IMR-90 (cell line): ENCODE measurements at regions not wholly inside any gene's neighbourhood (a gene's known extent, or its start where the extent isn't known, plus 50 kb on each side); places are given as distances from the start of the nearest gene placed in this dataset.
"Not testable (repeated sequence)": the region's sequence is repeated elsewhere in the genome, so short reads cannot be mapped to it uniquely, and the experiment has no call there.

Experiments used
- ATAC-seq: fragments of 200-7000 bp; cut with Tn5 transposase; 2 replicates; pipeline ENCODE4 v1.9.1; 2020; ENCODE audit warnings: low read depth, mild to moderate bottlenecking, moderate library complexity
- BruUV-seq: library from RNA; stranded (reverse); fragments of 400-500 nt; replicated peaks from 2 replicates; lab custom pipeline; 2021; lab: Mats Ljungman, UMichigan
- CTCF ChIA-PET: fragments of 300-600 bp; formaldehyde crosslinking; extraction: SDS; loops from one replicate; lab custom pipeline; 2021; ENCODE audit warnings: antibody characterized with exemption; lab: Yijun Ruan, JAX
- POLR2A ChIA-PET: fragments of 300-600 bp; sonication (Branson Sonifier 250); formaldehyde crosslinking; loops from one replicate; lab custom pipeline; 2022; ENCODE audit warnings: antibody characterized with exemption; ENCODE audit not compliant: unreplicated experiment; lab: Charles Lee
- DNase-seq: peaks from one replicate; pipeline ENCODE4 v3.0.0; 2013
- H2AFZ ChIP-seq: replicated peaks from 2 replicates; pipeline ENCODE3; 2013; ENCODE audit warnings: low read length, mild to moderate bottlenecking; ENCODE audit not compliant: poor library complexity
- H2AK5ac ChIP-seq: 2 replicates; pipeline ENCODE4 v1.6.1; 2013; ENCODE audit warnings: low read depth, low read length, inconsistent platforms
- H2AK9ac ChIP-seq: replicated peaks from 2 replicates; pipeline ENCODE3; 2013; ENCODE audit warnings: mild to moderate bottlenecking, low read depth, low read length, moderate library complexity; ENCODE audit not compliant: poor library complexity
- H2BK120ac ChIP-seq: 2 replicates; pipeline ENCODE4 v1.6.1; 2013; ENCODE audit warnings: low read depth, low read length, inconsistent platforms
- H2BK15ac ChIP-seq: 3 replicates; pipeline ENCODE4 v1.6.1; 2013; ENCODE audit warnings: low read depth, low read length, inconsistent platforms
- H2BK20ac ChIP-seq: 2 replicates; pipeline ENCODE4 v1.6.1; 2013; ENCODE audit warnings: low read depth, mild to moderate bottlenecking, inconsistent platforms, low read length, moderate library complexity
- H2BK5ac ChIP-seq: 2 replicates; pipeline ENCODE4 v1.6.1; 2013; ENCODE audit warnings: mild to moderate bottlenecking, low read depth, low read length, inconsistent platforms; ENCODE audit not compliant: poor library complexity, severe bottlenecking
- H3K14ac ChIP-seq: replicated peaks from 2 replicates; pipeline ENCODE4 v1.6.1; 2013; ENCODE audit warnings: low read depth, low read length, inconsistent platforms
- H3K18ac ChIP-seq: 2 replicates; pipeline ENCODE4 v1.6.1; 2013; ENCODE audit warnings: low read depth, low read length, control low read depth
- H3K23ac ChIP-seq: 2 replicates; pipeline ENCODE4 v1.6.1; 2013; ENCODE audit warnings: low read depth, low read length, inconsistent platforms
- H3K27ac ChIP-seq: 2 replicates; pipeline ENCODE4 v1.5.1; 2013; ENCODE audit warnings: mild to moderate bottlenecking, control low read depth, low read length; ENCODE audit not compliant: insufficient read depth
- H3K27me3 ChIP-seq: 2 replicates; pipeline ENCODE4 v1.6.1; 2013; ENCODE audit warnings: low read length; ENCODE audit not compliant: control insufficient read depth, insufficient read depth
- H3K36me3 ChIP-seq: 2 replicates; pipeline ENCODE4 v1.6.1; 2013; ENCODE audit warnings: low read length, mixed read lengths; ENCODE audit not compliant: control insufficient read depth, insufficient read depth
- H3K4ac ChIP-seq: 2 replicates; pipeline ENCODE4 v1.6.1; 2013; ENCODE audit warnings: low read depth, low read length, inconsistent platforms
- H3K4me1 ChIP-seq: 2 replicates; pipeline ENCODE4 v1.6.1; 2013; ENCODE audit warnings: low read length, mixed read lengths; ENCODE audit not compliant: control insufficient read depth, insufficient read depth
- H3K4me2 ChIP-seq: 2 replicates; pipeline ENCODE4 v1.6.1; 2013; ENCODE audit warnings: low read depth, mild to moderate bottlenecking, control low read depth, low read length, moderate library complexity
- H3K4me3 ChIP-seq: 2 replicates; pipeline ENCODE4 v1.5.1; 2013; ENCODE audit warnings: low read depth, mild to moderate bottlenecking, control low read depth, low read length, moderate library complexity; ENCODE audit not compliant: insufficient read depth
- H3K56ac ChIP-seq: 2 replicates; pipeline ENCODE4 v1.6.1; 2013; ENCODE audit warnings: low read length, inconsistent platforms; ENCODE audit not compliant: insufficient read depth; ENCODE audit errors: extremely low read depth
- H3K79me1 ChIP-seq, 2 experiments: 2 replicates each; pipeline ENCODE4 v1.6.1; 2013; ENCODE audit warnings: low read length in 2 of 2, inconsistent platforms in 1 of 2, low read depth in 1 of 2
- H3K9ac ChIP-seq: 2 replicates; pipeline ENCODE4 v1.6.1; 2013; ENCODE audit warnings: low read depth, low read length, control low read depth
- H3K9me1 ChIP-seq: 2 replicates; pipeline ENCODE4 v1.6.1; 2013; ENCODE audit warnings: low read length, inconsistent platforms; ENCODE audit not compliant: insufficient read depth
- H3K9me3 ChIP-seq: 2 replicates; pipeline ENCODE4 v1.6.1; 2013; ENCODE audit warnings: low read length; ENCODE audit not compliant: control insufficient read depth, insufficient read depth
- H4K20me1 ChIP-seq: 2 replicates; pipeline ENCODE4 v1.6.1; 2013; ENCODE audit warnings: low read length, inconsistent platforms; ENCODE audit not compliant: insufficient read depth
- H4K5ac ChIP-seq: 2 replicates; pipeline ENCODE4 v1.6.1; 2013; ENCODE audit warnings: mild to moderate bottlenecking, low read depth, low read length, control low read depth
- H4K8ac ChIP-seq, 2 experiments: 2 replicates each; pipeline ENCODE4 v1.6.1; 2013; ENCODE audit warnings: low read depth in 2 of 2, low read length in 2 of 2, control low read depth in 1 of 2, inconsistent platforms in 1 of 2
- H4K91ac ChIP-seq: 2 replicates; pipeline ENCODE4 v1.6.1; 2013; ENCODE audit warnings: low read depth, low read length, inconsistent platforms; ENCODE audit not compliant: insufficient read depth
- WGBS, 2 experiments: methylation state at CpG; one replicate each; pipeline versions ENCODE4 v1.1.5 to v1.1.7; 2013; ENCODE audit warnings: missing lambda C conversion rate in 2 of 2; ENCODE audit not compliant: insufficient read length in 1 of 2; ENCODE audit errors: extremely low coverage in 2 of 2; 5-methylcytosine and 5-hydroxymethylcytosine counted together
- dilution Hi-C: fragments of 300-500 bp; cut with HindIII; formaldehyde crosslinking; loops from one replicate; pipeline ENCODE4 v1.14.3; 2018; ENCODE audit warnings: low sequenced_read_pairs; ENCODE audit not compliant: unreplicated experiment
- in situ Hi-C: fragments of 300-500 bp; cut with MboI; formaldehyde crosslinking; loops from 3 replicates; pipeline ENCODE4 v1.14.3; 2019; ENCODE audit warnings: low sequenced_read_pairs, inconsistent platforms, mixed read lengths
- intact Hi-C: fragments of 100-400 bp; cut with micrococcal nuclease; formaldehyde crosslinking; loops from 2 replicates; pipeline ENCODE4 v1.10.0; 2022

DNA sequence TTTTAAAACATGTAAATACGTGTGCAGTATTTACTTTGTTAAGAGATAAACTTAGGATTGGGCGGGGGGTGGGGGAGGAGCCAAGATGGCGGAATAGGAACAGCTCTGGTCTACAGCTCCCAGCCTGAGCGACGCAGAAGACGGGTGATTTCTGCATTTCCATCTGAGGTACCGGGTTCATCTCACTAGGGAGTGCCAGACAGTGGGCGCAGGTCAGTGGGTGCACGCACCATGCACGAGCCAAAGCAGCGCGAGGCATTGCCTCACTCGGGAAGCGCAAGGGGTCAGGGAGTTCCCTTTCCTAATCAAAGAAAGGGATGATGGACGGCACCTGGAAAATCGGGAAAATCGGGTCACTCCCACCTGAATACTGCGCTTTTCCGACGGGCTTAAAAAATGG lies 81.8 kb upstream of the NXPH1 start:
- H3K56ac ChIP-seq, ATAC-seq, H3K18ac ChIP-seq, H2AK5ac ChIP-seq, H4K91ac ChIP-seq, H3K9me1 ChIP-seq, H3K4me3 ChIP-seq, H2BK5ac ChIP-seq, H3K4me2 ChIP-seq, H4K8ac ChIP-seq, POLR2A ChIA-PET, H3K14ac ChIP-seq, CTCF ChIA-PET, H2BK15ac ChIP-seq, H2AK9ac ChIP-seq, H3K23ac ChIP-seq, H4K5ac ChIP-seq, H3K4me1 ChIP-seq, H3K79me1 ChIP-seq, DNase-seq, H2BK120ac ChIP-seq, H4K20me1 ChIP-seq, H3K27me3 ChIP-seq, H3K9ac ChIP-seq, H3K9me3 ChIP-seq, H2AFZ ChIP-seq, H3K4ac ChIP-seq, H3K27ac ChIP-seq, in situ Hi-C loops, intact Hi-C loops, H3K36me3 ChIP-seq, H2BK20ac ChIP-seq, dilution Hi-C loops, BruUV-seq: not testable (repeated sequence)
- no CpG with 5 or more reads among the region's 20 CpGs for WGBS, 2 experiments
